MCF 10A (cell line): ENCODE measurements at regions not wholly inside any gene's neighbourhood (a gene's known extent, or its start where the extent isn't known, plus 50 kb on each side); places are given as distances from the start of the nearest gene placed in this dataset.

Experiments
- BruUV-seq: library from RNA; stranded (reverse); fragments of 400-500 nt; replicated peaks from 2 replicates; lab custom pipeline; 2021; lab: Mats Ljungman, UMichigan
- CTCF ChIA-PET: fragments of 300-600 bp; sonication (Branson Sonifier 250); formaldehyde crosslinking; extraction: SDS; loops from one replicate; lab custom pipeline; 2021; ENCODE audit warnings: antibody characterized with exemption, inconsistent platforms; lab: Yijun Ruan, JAX
- POLR2A ChIA-PET: fragments of 300-600, 350-650 bp; sonication (Branson Sonifier 250); formaldehyde crosslinking; extraction: SDS; loops from one replicate; lab custom pipeline; 2020; ENCODE audit warnings: antibody characterized with exemption, inconsistent platforms; lab: Yijun Ruan, JAX
- DNase-seq: peaks from one replicate; pipeline ENCODE4 v3.0.0-alpha.2; 2018; ENCODE audit not compliant: unreplicated experiment
- H3K27ac Mint-ChIP-seq: one replicate; pipeline ENCODE4 v1.8.0; 2022; ENCODE audit warnings: mild to moderate bottlenecking, low read depth, mixed read lengths; ENCODE audit not compliant: unreplicated experiment
- H3K27me3 Mint-ChIP-seq: one replicate; pipeline ENCODE4 v1.8.0; 2022; ENCODE audit warnings: mixed read lengths; ENCODE audit not compliant: insufficient read depth, unreplicated experiment
- H3K36me3 Mint-ChIP-seq: one replicate; pipeline ENCODE4 v1.8.0; 2022; ENCODE audit warnings: mild to moderate bottlenecking, moderate library complexity, mixed read lengths; ENCODE audit not compliant: insufficient read depth, unreplicated experiment
- H3K4me1 Mint-ChIP-seq: one replicate; pipeline ENCODE4 v1.8.0; 2022; ENCODE audit warnings: mixed read lengths; ENCODE audit not compliant: insufficient read depth, unreplicated experiment
- H3K4me3 Mint-ChIP-seq: one replicate; pipeline ENCODE4 v1.8.0; 2022; ENCODE audit warnings: mild to moderate bottlenecking, moderate library complexity, mixed read lengths; ENCODE audit not compliant: unreplicated experiment
- H3K9me3 Mint-ChIP-seq: one replicate; pipeline ENCODE4 v1.8.0; 2022; ENCODE audit warnings: mixed read lengths; ENCODE audit not compliant: unreplicated experiment
- CTCF ChIP-seq: fragments of 200-600 bp; IDR thresholded peaks from one replicate; pipeline ENCODE4 v1.8.0; 2022; ENCODE audit warnings: antibody characterized with exemption, mild to moderate bottlenecking; ENCODE audit not compliant: unreplicated experiment
- intact Hi-C: fragments of 100-400 bp; cut with micrococcal nuclease; formaldehyde crosslinking; loops from 2 replicates; pipeline ENCODE4 v1.14.1; 2022

- CTCF ChIA-PET, result no interaction called here
- DNase-seq, result peak; percentile 72
- POLR2A ChIA-PET, result interaction anchor here (0.6 kb wide), 1 partner anchor 9 kb away, joined by 4 read pairs; no protein-coding TSS in a partner anchor
- Mint-ChIP-seq H3K4me1 (no peaks in the 10 kb centered on the region), H3K27ac (no peak overlapping the region), H3K36me3 (no peaks in the 10 kb centered on the region), H3K4me3 (no peak overlapping the region), H3K9me3 (no peaks in the 10 kb centered on the region), H3K27me3 (peaks cover 43% of the 10 kb centered on the region)
- TF ChIP-seq CTCF, result no peak
- BruUV-seq, result no TSS peak
- intact Hi-C loops, result no loop called here
Measured at GRCh38 chr1:29736582-29737188, 500.4 kb downstream of the PTPRU start.

GRCh38 chr1:29732453-29732852, 496.1 kb downstream of the PTPRU start:
- no TSS peak for BruUV-seq
- intact Hi-C loops, result no loop called here
- no peak for DNase-seq
- no peaks in the 10 kb centered on the region for H3K36me3 Mint-ChIP-seq
- peaks cover 9% of the 10 kb centered on the region for H3K27me3 Mint-ChIP-seq
- TF ChIP-seq CTCF, result no peak
- H3K9me3 Mint-ChIP-seq, result no peaks in the 10 kb centered on the region
- no peaks in the 10 kb centered on the region for H3K4me1 Mint-ChIP-seq
- no peak overlapping the region for H3K27ac Mint-ChIP-seq
- ChIA-PET CTCF (no interaction called here), POLR2A (interaction anchor here (0.6 kb wide), 1 partner anchor 184 kb away, joined by 3 read pairs; no protein-coding TSS in a partner anchor)
- no peak overlapping the region for H3K4me3 Mint-ChIP-seq

- intact Hi-C loops, result no loop called here
- Mint-ChIP-seq H3K27ac (no peak overlapping the region), H3K36me3 (no peaks in the 10 kb centered on the region), H3K4me3 (no peak overlapping the region), H3K9me3 (no peaks in the 10 kb centered on the region), H3K27me3 (peaks cover 9% of the 10 kb centered on the region), H3K4me1 (no peaks in the 10 kb centered on the region)
- ChIA-PET CTCF (no interaction called here), POLR2A (interaction anchor here (0.6 kb wide), 1 partner anchor 1057 kb away, joined by 4 read pairs; no protein-coding TSS in a partner anchor)
- no peak for TF ChIP-seq CTCF
- BruUV-seq, result no TSS peak
- DNase-seq, result no peak
Measured at GRCh38 chr1:29730623-29731022, 494.3 kb downstream of the PTPRU start.

GRCh38 chr1:29729281-29729680, 493.0 kb downstream of the PTPRU start:
- intact Hi-C loops, result no loop called here
- POLR2A ChIA-PET, result interaction anchor here (0.6 kb wide), 1 partner anchor 20 kb away, joined by 3 read pairs; no protein-coding TSS in a partner anchor
- no peak overlapping the region for H3K27ac Mint-ChIP-seq

More at GRCh38 chr1:29729281-29729680, 493.0 kb downstream of the PTPRU start:
- H3K9me3 Mint-ChIP-seq, result no peaks in the 10 kb centered on the region
- H3K36me3 Mint-ChIP-seq, result no peaks in the 10 kb centered on the region
- no peaks in the 10 kb centered on the region for H3K4me1 Mint-ChIP-seq
- TF ChIP-seq CTCF, result no peak
- no peak for DNase-seq
- peaks cover 9% of the 10 kb centered on the region for H3K27me3 Mint-ChIP-seq
- no TSS peak for BruUV-seq
- CTCF ChIA-PET, result interaction anchor here (0.7 kb wide), 1 partner anchor 397 kb away, joined by 5 read pairs; no protein-coding TSS in a partner anchor
- H3K4me3 Mint-ChIP-seq, result no peak overlapping the region
